A549 (cell line): ENCODE measurements at regions not wholly inside any gene's neighbourhood (a gene's known extent, or its start where the extent isn't known, plus 50 kb on each side); places are given as distances from the start of the nearest gene placed in this dataset.

Experiments used
- ATAC-seq, 2 experiments: fragments of 200-7000 bp in 1 of 2; fragments of >200 bp in 1 of 2; cut with Nextera tagmentation in 1 of 2; cut with Tn5 transposase in 1 of 2; 3 replicates each; pipeline versions ENCODE4 v1.8.0 to v1.9.1; 2018 to 2020; ENCODE audit warnings: mild to moderate bottlenecking in 1 of 2, moderate library complexity in 1 of 2
- CTCF ChIA-PET: fragments of 300-600 bp; sonication (Branson Sonifier 250); formaldehyde crosslinking; extraction: SDS; loops from one replicate; lab custom pipeline; 2021; ENCODE audit warnings: antibody characterized with exemption, inconsistent platforms; lab: Yijun Ruan, JAX
- POLR2A ChIA-PET: fragments of 350-600 bp; formaldehyde crosslinking; extraction: SDS; loops from one replicate; lab custom pipeline; 2021; ENCODE audit warnings: antibody characterized with exemption, inconsistent platforms; lab: Yijun Ruan, JAX
- DNase-seq, 2 experiments: peaks; one replicate each; pipeline versions ENCODE4 v3.0.0 to v3.0.0-alpha.2; 2011 to 2016; ENCODE audit warnings: low read depth in 1 of 2, low spot score in 1 of 2
- FAIRE-seq: peaks from 2 replicates; lab custom pipeline; 2011; peaks lifted over from hg19 to GRCh38; lab: Jason Lieb, UNC
- H3K27ac ChIP-seq, 2 experiments: fragments of >200 bp; sonication (Bioruptor Twin); formaldehyde crosslinking; 3 replicates each; pipeline ENCODE4 v1.5.1; 2016 to 2017
- H3K4me1 ChIP-seq: fragments of >200 bp; sonication (Bioruptor Twin); formaldehyde crosslinking; 3 replicates; pipeline ENCODE4 v1.6.1; 2016
- H3K4me2 ChIP-seq: fragments of >200 bp; sonication (Bioruptor Twin); formaldehyde crosslinking; 3 replicates; pipeline ENCODE4 v1.6.1; 2016
- H3K4me3 ChIP-seq: fragments of >200 bp; sonication (Bioruptor Twin); formaldehyde crosslinking; 3 replicates; pipeline ENCODE4 v1.5.1; 2016
- H3K9me3 ChIP-seq: fragments of >200 bp; sonication (Bioruptor Twin); formaldehyde crosslinking; 3 replicates; pipeline ENCODE4 v1.6.1; 2016
- CBX8 ChIP-seq: fragments of 200-600 bp; sonication (generic); IDR thresholded peaks from 2 replicates; pipeline ENCODE4 v1.6.1; 2016
- EHMT2 ChIP-seq: fragments of 200-600 bp; sonication (generic); IDR thresholded peaks from 2 replicates; pipeline ENCODE4 v1.6.1; 2016; ENCODE audit warnings: antibody characterized with exemption, low read depth, mild to moderate bottlenecking, moderate library complexity
- ESRRA ChIP-seq: fragments of 150-350 bp; IDR thresholded peaks from 2 replicates; pipeline ENCODE4 v1.6.1; 2014; ENCODE audit warnings: mild to moderate bottlenecking, low read length, borderline replicate concordance
- HEYL ChIP-seq: fragments of 250-450 bp; sonication (Bioruptor Pico); IDR thresholded peaks from 2 replicates; pipeline ENCODE4 v1.8.0; 2021; ENCODE audit warnings: mild to moderate bottlenecking, moderate library complexity
- HOXA7 ChIP-seq: fragments of 250-450 bp; sonication (Bioruptor Pico); IDR thresholded peaks from 2 replicates; pipeline ENCODE4 v1.5.0; 2020; ENCODE audit warnings: mild to moderate bottlenecking, moderate library complexity
- HOXB5 ChIP-seq: fragments of 250-450 bp; sonication (Bioruptor Pico); IDR thresholded peaks from 2 replicates; pipeline ENCODE4 v1.5.0; 2020; ENCODE audit warnings: mild to moderate bottlenecking, moderate library complexity
- JUNB ChIP-seq: fragments of >200 bp; sonication (Bioruptor Twin); formaldehyde crosslinking; IDR thresholded peaks from 2 replicates; pipeline ENCODE4 v1.6.1; 2016
- KDM1A ChIP-seq: fragments of 200-600 bp; sonication (generic); IDR thresholded peaks from 2 replicates; pipeline ENCODE4 v1.6.1; 2016; ENCODE audit warnings: low read depth, mild to moderate bottlenecking
- MAFK ChIP-seq: fragments of 450-650 bp; IDR thresholded peaks from 2 replicates; pipeline ENCODE4 v1.6.1; 2014; ENCODE audit not compliant: partially characterized antibody
- MYC ChIP-seq: IDR thresholded peaks from 2 replicates; pipeline ENCODE4 v1.6.1; 2012; ENCODE audit warnings: mild to moderate bottlenecking, inconsistent platforms, low read length, improper control_type of control experiment, borderline replicate concordance
- POLR2AphosphoS2 ChIP-seq: conservative IDR thresholded peaks from 2 replicates; pipeline ENCODE4 v1.6.1; 2012; ENCODE audit warnings: low read length, improper control_type of control experiment, inconsistent platforms
- RFX5 ChIP-seq: fragments of 450-650 bp; IDR thresholded peaks from 2 replicates; pipeline ENCODE4 v1.7.1; 2014; ENCODE audit warnings: antibody characterized with exemption, mild to moderate bottlenecking, moderate library complexity
- RNF2 ChIP-seq: fragments of 200-600 bp; sonication (generic); IDR thresholded peaks from 2 replicates; pipeline ENCODE4 v1.6.1; 2016; ENCODE audit warnings: low read depth, mild to moderate bottlenecking, antibody characterized with exemption, moderate library complexity, borderline replicate concordance
- WGBS: methylation state at CpG from one replicate; pipeline ENCODE4 v1.1.6; 2017; ENCODE audit errors: missing lambda C conversion rate; 5-methylcytosine and 5-hydroxymethylcytosine counted together
- TF ChIP-seq, protein P1 (sequence below): fragments of >200 bp; sonication (Bioruptor Twin); formaldehyde crosslinking; IDR thresholded peaks from 3 replicates; pipeline ENCODE4 v1.5.1; 2016
- TF ChIP-seq, protein P2 (sequence below): fragments of 450-650 bp; IDR thresholded peaks from 2 replicates; pipeline ENCODE4 v1.6.1; 2014; ENCODE audit warnings: antibody characterized with exemption
- TF ChIP-seq, protein P3 (sequence below): fragments of >200 bp; sonication (Bioruptor Twin); formaldehyde crosslinking; IDR thresholded peaks from 2 replicates; pipeline ENCODE4 v1.6.1; 2016
- TF ChIP-seq, protein P4 (sequence below): fragments of 200-600 bp; sonication (generic); IDR thresholded peaks from 2 replicates; pipeline ENCODE4 v1.6.1; 2016; ENCODE audit warnings: antibody characterized with exemption, mild to moderate bottlenecking, moderate library complexity
- TF ChIP-seq, protein P5 (sequence below): fragments of 250-450 bp; sonication (Bioruptor Pico); IDR thresholded peaks from 2 replicates; pipeline ENCODE4 v1.5.0; 2020; ENCODE audit warnings: low read depth, mild to moderate bottlenecking, moderate library complexity
- TF ChIP-seq, protein P6 (sequence below): fragments of 150-350 bp; IDR thresholded peaks from 2 replicates; pipeline ENCODE4 v1.6.1; 2014; ENCODE audit warnings: low read depth, mild to moderate bottlenecking, low read length

DNA sequence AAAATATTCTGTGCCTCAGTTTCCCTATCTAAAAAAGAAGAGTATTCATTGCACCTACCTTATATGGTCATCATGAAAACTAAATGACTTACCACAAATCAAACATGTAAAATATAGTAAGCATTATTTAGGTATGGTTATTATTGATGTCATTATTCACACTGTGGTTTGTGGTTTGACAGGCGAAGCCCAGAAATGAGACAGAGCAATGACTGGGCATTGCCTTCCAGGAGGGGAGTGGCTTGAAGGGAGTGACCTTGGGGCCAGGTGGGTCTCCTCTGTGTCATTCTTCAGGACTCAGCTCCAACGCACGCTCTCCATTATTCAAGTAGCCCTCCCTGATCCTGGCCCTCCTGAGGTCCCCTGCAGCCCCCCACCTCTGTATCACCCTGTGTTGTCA is 133.7 kb downstream of the DMRTA2 start (continued):
- TF ChIP-seq, protein P1, sequence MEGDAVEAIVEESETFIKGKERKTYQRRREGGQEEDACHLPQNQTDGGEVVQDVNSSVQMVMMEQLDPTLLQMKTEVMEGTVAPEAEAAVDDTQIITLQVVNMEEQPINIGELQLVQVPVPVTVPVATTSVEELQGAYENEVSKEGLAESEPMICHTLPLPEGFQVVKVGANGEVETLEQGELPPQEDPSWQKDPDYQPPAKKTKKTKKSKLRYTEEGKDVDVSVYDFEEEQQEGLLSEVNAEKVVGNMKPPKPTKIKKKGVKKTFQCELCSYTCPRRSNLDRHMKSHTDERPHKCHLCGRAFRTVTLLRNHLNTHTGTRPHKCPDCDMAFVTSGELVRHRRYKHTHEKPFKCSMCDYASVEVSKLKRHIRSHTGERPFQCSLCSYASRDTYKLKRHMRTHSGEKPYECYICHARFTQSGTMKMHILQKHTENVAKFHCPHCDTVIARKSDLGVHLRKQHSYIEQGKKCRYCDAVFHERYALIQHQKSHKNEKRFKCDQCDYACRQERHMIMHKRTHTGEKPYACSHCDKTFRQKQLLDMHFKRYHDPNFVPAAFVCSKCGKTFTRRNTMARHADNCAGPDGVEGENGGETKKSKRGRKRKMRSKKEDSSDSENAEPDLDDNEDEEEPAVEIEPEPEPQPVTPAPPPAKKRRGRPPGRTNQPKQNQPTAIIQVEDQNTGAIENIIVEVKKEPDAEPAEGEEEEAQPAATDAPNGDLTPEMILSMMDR = no peak
- TF ChIP-seq RFX5 = no peak
- TF ChIP-seq MYC = no peak

DNA sequence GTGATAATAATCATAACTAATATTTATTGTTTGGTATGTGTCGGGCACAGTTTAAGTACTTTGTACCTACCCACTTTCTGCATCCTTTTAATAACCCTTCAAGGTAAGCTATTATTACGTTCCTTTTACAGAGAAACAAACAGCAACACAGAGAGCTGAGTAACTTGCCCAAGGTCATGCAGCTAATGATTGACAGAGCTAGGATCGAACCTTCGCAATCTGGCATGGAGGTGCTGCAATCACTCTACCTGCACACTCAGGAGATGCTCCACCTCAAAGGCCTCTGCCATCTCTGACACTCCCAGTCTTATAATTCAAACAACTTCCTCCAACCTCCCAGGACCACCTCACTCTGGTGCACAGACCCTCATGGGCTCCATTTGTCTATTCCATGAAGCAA is 137.2 kb downstream of the DMRTA2 start:
- ATAC-seq (no peak), DNase-seq (no peak), FAIRE-seq (no peak)
- ChIA-PET CTCF (interaction anchor here (1.3 kb wide), 1 partner anchor 47 kb away, joined by 4 read pairs; no protein-coding TSS in a partner anchor), POLR2A (no interaction called here)
- Histone ChIP-seq H3K4me3 (no peak overlapping the region), H3K4me1 (no peaks in the 10 kb centered on the region), H3K27ac (no peak overlapping the region), H3K4me2 (no peak overlapping the region), H3K9me3 (no peaks in the 10 kb centered on the region)
- WGBS = 0% methylated on average over 4 of the region's 4 CpGs
- TF ChIP-seq, protein P2, sequence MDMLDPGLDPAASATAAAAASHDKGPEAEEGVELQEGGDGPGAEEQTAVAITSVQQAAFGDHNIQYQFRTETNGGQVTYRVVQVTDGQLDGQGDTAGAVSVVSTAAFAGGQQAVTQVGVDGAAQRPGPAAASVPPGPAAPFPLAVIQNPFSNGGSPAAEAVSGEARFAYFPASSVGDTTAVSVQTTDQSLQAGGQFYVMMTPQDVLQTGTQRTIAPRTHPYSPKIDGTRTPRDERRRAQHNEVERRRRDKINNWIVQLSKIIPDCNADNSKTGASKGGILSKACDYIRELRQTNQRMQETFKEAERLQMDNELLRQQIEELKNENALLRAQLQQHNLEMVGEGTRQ = no peak
- TF ChIP-seq ESRRA = no peak

DNA sequence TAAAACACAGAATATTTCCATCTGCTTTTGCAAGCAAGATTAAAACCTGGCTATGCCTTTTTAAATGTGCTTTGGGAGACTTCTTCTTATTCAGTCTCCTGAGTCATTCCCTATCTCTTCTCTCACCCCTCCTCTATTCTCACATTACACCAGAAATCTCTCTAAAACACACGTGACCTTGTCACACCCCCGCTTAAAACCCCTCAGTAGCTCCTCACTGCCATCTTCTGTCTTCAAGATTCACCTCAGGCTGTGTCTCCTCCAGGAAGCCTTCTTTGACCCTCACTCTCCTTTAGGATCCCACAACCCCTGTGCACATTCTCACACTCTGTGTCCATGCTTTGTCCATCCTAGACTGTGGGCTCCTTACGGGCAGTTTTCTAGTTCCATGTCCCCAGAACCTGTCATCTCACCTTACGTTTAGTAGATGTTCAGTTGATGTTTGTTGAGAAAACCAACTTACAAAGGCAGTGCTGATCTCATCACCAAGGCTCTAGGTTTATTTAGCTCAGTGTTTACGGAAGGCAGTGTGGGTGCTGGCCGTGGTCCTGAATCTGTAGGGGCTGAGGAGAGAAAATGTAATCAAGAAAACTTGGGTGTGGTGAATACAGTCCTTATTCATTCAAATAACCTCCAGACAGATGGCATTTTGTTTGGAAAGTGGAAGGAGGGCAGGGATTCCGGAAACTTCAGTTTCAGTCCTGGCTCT is 143.5 kb downstream of the DMRTA2 start:
- ATAC-seq (no peak), DNase-seq (peak in 1 of 2 experiments; percentile 3), FAIRE-seq (no peak)
- WGBS = 9% methylated on average over 7 of the region's 7 CpGs
- ChIA-PET POLR2A (no interaction called here), CTCF (no interaction called here)
- Histone ChIP-seq H3K4me2 (no peak overlapping the region), H3K27ac (no peak overlapping the region), H3K9me3 (no peaks in the 10 kb centered on the region), H3K4me1 (no peaks in the 10 kb centered on the region), H3K4me3 (no peak overlapping the region)
- TF ChIP-seq, protein P3, sequence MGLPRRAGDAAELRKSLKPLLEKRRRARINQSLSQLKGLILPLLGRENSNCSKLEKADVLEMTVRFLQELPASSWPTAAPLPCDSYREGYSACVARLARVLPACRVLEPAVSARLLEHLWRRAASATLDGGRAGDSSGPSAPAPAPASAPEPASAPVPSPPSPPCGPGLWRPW = no peak
- TF ChIP-seq EHMT2 = peak; percentile 47; the same call in 1 of the 2 replicates
- TF ChIP-seq, protein P4, sequence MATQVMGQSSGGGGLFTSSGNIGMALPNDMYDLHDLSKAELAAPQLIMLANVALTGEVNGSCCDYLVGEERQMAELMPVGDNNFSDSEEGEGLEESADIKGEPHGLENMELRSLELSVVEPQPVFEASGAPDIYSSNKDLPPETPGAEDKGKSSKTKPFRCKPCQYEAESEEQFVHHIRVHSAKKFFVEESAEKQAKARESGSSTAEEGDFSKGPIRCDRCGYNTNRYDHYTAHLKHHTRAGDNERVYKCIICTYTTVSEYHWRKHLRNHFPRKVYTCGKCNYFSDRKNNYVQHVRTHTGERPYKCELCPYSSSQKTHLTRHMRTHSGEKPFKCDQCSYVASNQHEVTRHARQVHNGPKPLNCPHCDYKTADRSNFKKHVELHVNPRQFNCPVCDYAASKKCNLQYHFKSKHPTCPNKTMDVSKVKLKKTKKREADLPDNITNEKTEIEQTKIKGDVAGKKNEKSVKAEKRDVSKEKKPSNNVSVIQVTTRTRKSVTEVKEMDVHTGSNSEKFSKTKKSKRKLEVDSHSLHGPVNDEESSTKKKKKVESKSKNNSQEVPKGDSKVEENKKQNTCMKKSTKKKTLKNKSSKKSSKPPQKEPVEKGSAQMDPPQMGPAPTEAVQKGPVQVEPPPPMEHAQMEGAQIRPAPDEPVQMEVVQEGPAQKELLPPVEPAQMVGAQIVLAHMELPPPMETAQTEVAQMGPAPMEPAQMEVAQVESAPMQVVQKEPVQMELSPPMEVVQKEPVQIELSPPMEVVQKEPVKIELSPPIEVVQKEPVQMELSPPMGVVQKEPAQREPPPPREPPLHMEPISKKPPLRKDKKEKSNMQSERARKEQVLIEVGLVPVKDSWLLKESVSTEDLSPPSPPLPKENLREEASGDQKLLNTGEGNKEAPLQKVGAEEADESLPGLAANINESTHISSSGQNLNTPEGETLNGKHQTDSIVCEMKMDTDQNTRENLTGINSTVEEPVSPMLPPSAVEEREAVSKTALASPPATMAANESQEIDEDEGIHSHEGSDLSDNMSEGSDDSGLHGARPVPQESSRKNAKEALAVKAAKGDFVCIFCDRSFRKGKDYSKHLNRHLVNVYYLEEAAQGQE = peak; percentile 87
- no peak for TF ChIP-seq HOXA7
- TF ChIP-seq, all 56 proteins: peak for 2

DNA sequence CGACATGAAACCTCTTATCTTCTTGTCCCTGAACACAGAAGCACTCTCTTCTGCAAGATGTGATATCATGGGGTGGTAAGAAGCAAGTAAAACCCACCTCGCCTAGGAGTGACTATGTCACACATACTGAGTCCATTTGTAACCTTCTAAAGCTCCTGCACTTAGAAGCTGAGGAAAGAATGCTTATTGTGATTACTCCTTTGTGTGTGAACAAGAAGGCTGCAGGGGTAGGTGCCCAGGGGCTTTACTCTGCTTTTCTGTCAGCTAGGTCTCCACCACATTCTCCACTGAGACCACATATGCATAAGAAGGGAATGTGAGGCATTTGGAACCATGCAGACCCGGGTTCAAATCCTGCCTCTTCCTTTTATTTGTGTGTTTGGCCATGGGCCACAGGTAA is 144.3 kb downstream of the DMRTA2 start:
- WGBS = 0% methylated on average over 3 of the region's 3 CpGs

More for the DNA sequence above, 144.3 kb downstream of the DMRTA2 start:
- H3K4me3 ChIP-seq = no peak overlapping the region
- ChIA-PET POLR2A (no interaction called here), CTCF (no interaction called here)
- no peak for DNase-seq
- no peak for TF ChIP-seq POLR2AphosphoS2
- no peak for TF ChIP-seq HEYL (CRISPR knock-in tag)
- no peak for TF ChIP-seq ESRRA
- no peak for TF ChIP-seq HOXA7
- TF ChIP-seq HOXB5 (CRISPR knock-in tag) = no peak
- no peak for TF ChIP-seq JUNB
- no peak for TF ChIP-seq MAFK
- TF ChIP-seq, protein P5, sequence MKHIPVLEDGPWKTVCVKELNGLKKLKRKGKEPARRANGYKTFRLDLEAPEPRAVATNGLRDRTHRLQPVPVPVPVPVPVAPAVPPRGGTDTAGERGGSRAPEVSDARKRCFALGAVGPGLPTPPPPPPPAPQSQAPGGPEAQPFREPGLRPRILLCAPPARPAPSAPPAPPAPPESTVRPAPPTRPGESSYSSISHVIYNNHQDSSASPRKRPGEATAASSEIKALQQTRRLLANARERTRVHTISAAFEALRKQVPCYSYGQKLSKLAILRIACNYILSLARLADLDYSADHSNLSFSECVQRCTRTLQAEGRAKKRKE (CRISPR knock-in tag) = no peak
- no peak for TF ChIP-seq CBX8
- TF ChIP-seq, protein P6, sequence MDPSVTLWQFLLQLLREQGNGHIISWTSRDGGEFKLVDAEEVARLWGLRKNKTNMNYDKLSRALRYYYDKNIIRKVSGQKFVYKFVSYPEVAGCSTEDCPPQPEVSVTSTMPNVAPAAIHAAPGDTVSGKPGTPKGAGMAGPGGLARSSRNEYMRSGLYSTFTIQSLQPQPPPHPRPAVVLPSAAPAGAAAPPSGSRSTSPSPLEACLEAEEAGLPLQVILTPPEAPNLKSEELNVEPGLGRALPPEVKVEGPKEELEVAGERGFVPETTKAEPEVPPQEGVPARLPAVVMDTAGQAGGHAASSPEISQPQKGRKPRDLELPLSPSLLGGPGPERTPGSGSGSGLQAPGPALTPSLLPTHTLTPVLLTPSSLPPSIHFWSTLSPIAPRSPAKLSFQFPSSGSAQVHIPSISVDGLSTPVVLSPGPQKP = no peak
- TF ChIP-seq RNF2 = no peak
- no peak for TF ChIP-seq KDM1A
- no peak for ATAC-seq
- no peaks in the 10 kb centered on the region for H3K4me1 ChIP-seq
- no peaks in the 10 kb centered on the region for H3K9me3 ChIP-seq
- no peak overlapping the region for H3K4me2 ChIP-seq
- no peak overlapping the region for H3K27ac ChIP-seq
- no peak for FAIRE-seq
